Mesodermal cell (in vitro differentiated cells): ENCODE measurements at regions not wholly inside any gene's neighbourhood (a gene's known extent, or its start where the extent isn't known, plus 50 kb on each side); places are given as distances from the start of the nearest gene placed in this dataset.

ENCODE experiments used
- H3K27ac ChIP-seq: 2 replicates; pipeline ENCODE4 v1.7.0; 2013; ENCODE audit warnings: mild to moderate bottlenecking, low read depth, low read length, moderate library complexity; ENCODE audit not compliant: severe bottlenecking
- H3K36me3 ChIP-seq: 2 replicates; pipeline ENCODE4 v1.7.1; 2013; ENCODE audit warnings: mild to moderate bottlenecking, low read length, moderate library complexity; ENCODE audit not compliant: control insufficient read depth, insufficient read depth
- H3K4me1 ChIP-seq: one replicate; pipeline ENCODE4 v1.7.1; 2013; ENCODE audit warnings: mild to moderate bottlenecking, low read length; ENCODE audit not compliant: insufficient read depth, control insufficient read depth, poor library complexity, severe bottlenecking
- H3K4me3 ChIP-seq: 2 replicates; pipeline ENCODE4 v1.7.0; 2013; ENCODE audit warnings: low read length, control low read depth, mild to moderate bottlenecking; ENCODE audit not compliant: insufficient read depth, poor library complexity, severe bottlenecking; ENCODE audit errors: extremely low read depth
- H3K9me3 ChIP-seq: 2 replicates; pipeline ENCODE4 v1.7.1; 2013; ENCODE audit warnings: mild to moderate bottlenecking, low read length, moderate library complexity; ENCODE audit not compliant: control insufficient read depth
- WGBS, 2 experiments: methylation state at CpG; one replicate each; pipeline ENCODE4 v1.1.5; 2013; ENCODE audit warnings: missing lambda C conversion rate in 2 of 2; ENCODE audit not compliant: insufficient coverage in 2 of 2; 5-methylcytosine and 5-hydroxymethylcytosine counted together

GRCh38 chr5:18117968-18118367, 483.7 kb downstream of the TAF11L14 start:
- no peak overlapping the region for H3K27ac ChIP-seq
- no peak overlapping the region for H3K4me3 ChIP-seq

GRCh38 chr5:18119156-18119785, 485.0 kb downstream of the TAF11L14 start:
- no peak overlapping the region for H3K4me3 ChIP-seq

More at GRCh38 chr5:18117968-18118367, 483.7 kb downstream of the TAF11L14 start:
- no peaks in the 10 kb centered on the region for H3K9me3 ChIP-seq
- H3K4me1 ChIP-seq = peaks cover 3% of the 10 kb centered on the region
- H3K36me3 ChIP-seq = no peaks in the 10 kb centered on the region
- WGBS, 2 experiments = no CpG with 5 or more reads among the region's 2 CpGs

DNA sequence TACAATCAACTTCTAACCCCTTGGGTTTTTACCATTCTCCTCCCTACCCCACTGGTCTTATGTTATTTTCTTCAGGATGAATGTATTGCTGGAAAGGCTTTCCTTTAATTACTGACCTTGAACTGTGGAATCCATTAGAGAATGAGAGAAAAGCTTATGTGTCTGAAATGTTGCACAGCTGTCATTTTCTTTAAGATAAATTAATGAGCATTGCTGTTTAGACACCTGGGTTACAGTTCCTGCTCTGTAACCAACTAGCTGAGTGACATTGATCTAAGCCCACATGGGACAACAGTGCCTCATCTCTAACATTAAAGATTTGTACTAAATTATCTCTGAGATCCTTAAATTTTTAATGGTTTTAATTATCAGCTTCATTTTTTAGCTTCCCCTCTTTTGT, 507.0 kb downstream of the TAF11L14 start:
- Histone ChIP-seq H3K27ac (no peak overlapping the region), H3K4me3 (no peak overlapping the region), H3K4me1 (no peaks in the 10 kb centered on the region), H3K36me3 (no peaks in the 10 kb centered on the region), H3K9me3 (no peaks in the 10 kb centered on the region)

More at GRCh38 chr5:18119156-18119785, 485.0 kb downstream of the TAF11L14 start:
- Histone ChIP-seq H3K27ac (no peak overlapping the region), H3K4me1 (peaks cover 3% of the 10 kb centered on the region), H3K9me3 (no peaks in the 10 kb centered on the region), H3K36me3 (no peaks in the 10 kb centered on the region)
- WGBS, 2 experiments = 64 to 68% methylated on average over 4 to 9 of the region's 11 CpGs

- 100% methylated on average over 1 of the region's 1 CpG; no CpG with 5 or more reads in 1 of the 2 experiments for WGBS, 2 experiments
- no peak overlapping the region for H3K27ac ChIP-seq
- H3K4me3 ChIP-seq = no peak overlapping the region
These were observed 508.6 kb downstream of the TAF11L14 start for GRCh38 chr5:18142831-18143230.

GRCh38 chr5:18152671-18153070, 518.4 kb downstream of the TAF11L14 start:
- H3K4me1 ChIP-seq = no peaks in the 10 kb centered on the region
- no CpG with 5 or more reads among the region's 2 CpGs for WGBS, 2 experiments
- no peaks in the 10 kb centered on the region for H3K9me3 ChIP-seq
- no peaks in the 10 kb centered on the region for H3K36me3 ChIP-seq
- H3K4me3 ChIP-seq = no peak overlapping the region
- H3K27ac ChIP-seq = no peak overlapping the region

More at GRCh38 chr5:18142831-18143230, 508.6 kb downstream of the TAF11L14 start:
- Histone ChIP-seq H3K36me3 (no peaks in the 10 kb centered on the region), H3K4me1 (no peaks in the 10 kb centered on the region), H3K9me3 (no peaks in the 10 kb centered on the region)

DNA sequence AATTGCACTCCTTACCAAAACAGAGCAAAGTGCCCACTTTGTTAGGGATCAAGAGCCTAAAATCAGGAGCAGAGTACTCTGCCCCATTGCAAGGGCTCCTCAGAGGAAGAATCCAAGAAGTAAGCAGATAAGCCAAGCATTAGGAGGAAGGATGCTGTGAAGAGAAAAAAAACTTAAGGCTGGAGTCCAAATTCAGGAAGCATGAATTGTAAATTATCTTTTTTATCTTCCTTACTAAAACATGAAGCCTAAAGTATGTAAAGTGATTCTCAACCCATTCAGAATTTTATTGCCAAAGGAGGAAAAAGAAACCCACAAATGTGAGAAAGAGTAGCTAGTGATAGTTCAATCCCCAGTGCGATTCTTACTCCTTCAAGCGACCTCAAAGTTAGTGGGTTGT, 523.9 kb downstream of the TAF11L14 start:
- H3K9me3 ChIP-seq = no peaks in the 10 kb centered on the region
- H3K4me3 ChIP-seq = no peak overlapping the region
- no peak overlapping the region for H3K27ac ChIP-seq
- no peaks in the 10 kb centered on the region for H3K36me3 ChIP-seq
- 100% methylated on average over 2 of the region's 2 CpGs; no CpG with 5 or more reads in 1 of the 2 experiments for WGBS, 2 experiments
- no peaks in the 10 kb centered on the region for H3K4me1 ChIP-seq

GRCh38 chr5:18159331-18159730, 525.1 kb downstream of the TAF11L14 start:
- Histone ChIP-seq H3K4me3 (no peak overlapping the region), H3K27ac (no peak overlapping the region), H3K36me3 (no peaks in the 10 kb centered on the region), H3K9me3 (no peaks in the 10 kb centered on the region), H3K4me1 (no peaks in the 10 kb centered on the region)
- WGBS, 2 experiments = no CpG with 5 or more reads among the region's 1 CpG

DNA sequence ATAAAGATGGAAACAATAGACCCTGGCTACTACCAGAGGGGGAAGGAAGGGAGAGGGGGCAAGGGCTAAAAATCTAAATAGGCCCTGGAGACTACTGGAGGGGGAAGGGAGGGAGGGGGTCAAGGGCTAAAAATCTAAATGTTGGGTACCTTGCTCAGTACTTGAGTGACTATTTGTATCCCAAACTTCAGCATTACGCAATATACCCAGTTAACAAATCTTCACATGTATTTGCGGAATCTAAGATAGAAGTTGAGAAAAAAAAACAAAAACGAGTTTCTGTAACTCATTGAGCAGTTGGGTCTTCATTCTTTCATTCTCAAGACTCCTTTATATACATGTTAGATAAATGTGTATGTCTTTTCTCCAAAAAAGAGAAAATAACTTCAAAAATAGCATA, 537.4 kb downstream of the TAF11L14 start:
- Histone ChIP-seq H3K27ac (no peak overlapping the region), H3K4me3 (no peak overlapping the region), H3K9me3 (no peaks in the 10 kb centered on the region), H3K36me3 (no peaks in the 10 kb centered on the region), H3K4me1 (no peaks in the 10 kb centered on the region)
- no CpG with 5 or more reads among the region's 3 CpGs for WGBS, 2 experiments

DNA sequence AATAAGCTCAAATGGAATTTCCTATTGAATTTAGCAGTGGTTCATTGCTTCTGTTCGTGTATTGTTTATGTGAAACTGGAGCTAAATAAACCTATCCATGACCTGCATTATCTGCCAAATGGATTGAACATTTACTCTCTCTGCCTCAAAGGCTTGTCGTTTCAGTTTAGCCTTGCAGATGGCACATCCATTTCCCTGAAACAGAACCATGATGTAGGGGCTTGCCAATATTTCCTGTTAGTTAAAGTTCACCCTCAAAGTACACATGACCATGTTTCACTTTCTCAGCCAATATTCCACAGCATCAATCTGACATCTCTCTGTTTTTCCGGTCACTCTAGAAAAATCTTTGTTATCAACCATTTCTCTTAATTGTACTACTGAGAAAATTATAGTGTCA, 545.3 kb downstream of the TAF11L14 start:
- no peak overlapping the region for H3K27ac ChIP-seq
- WGBS, 2 experiments = 70 to 83% methylated on average over 1 of the region's 3 CpGs
- H3K4me3 ChIP-seq = no peak overlapping the region
- H3K36me3 ChIP-seq = no peaks in the 10 kb centered on the region
- H3K9me3 ChIP-seq = no peaks in the 10 kb centered on the region
- no peaks in the 10 kb centered on the region for H3K4me1 ChIP-seq

DNA sequence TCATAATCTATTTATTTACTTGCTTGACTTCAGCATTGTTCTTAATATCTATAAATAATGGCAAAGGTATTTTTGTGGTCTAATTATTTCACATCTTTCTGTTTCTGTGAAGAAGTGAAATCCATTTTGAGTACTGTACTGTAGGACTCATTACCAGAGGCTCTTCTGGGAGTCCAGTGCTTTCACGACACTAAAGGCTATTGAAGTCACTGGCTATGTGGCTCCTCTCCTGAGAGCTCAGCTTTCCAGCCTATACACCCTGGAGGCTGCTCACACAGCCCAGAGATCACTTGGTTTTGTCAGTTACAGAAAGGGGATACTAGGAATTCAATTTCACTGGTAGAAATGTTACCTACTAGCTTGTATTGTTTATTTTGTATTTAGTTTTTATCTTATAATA, 547.3 kb downstream of the TAF11L14 start:
- Histone ChIP-seq H3K36me3 (no peaks in the 10 kb centered on the region), H3K27ac (no peak overlapping the region), H3K4me1 (no peaks in the 10 kb centered on the region), H3K9me3 (no peaks in the 10 kb centered on the region), H3K4me3 (no peak overlapping the region)
- 63 to 86% methylated on average over 1 of the region's 1 CpG for WGBS, 2 experiments

GRCh38 chr5:18195910-18196309, 561.6 kb downstream of the TAF11L14 start:
- H3K4me3 ChIP-seq = no peak overlapping the region
- WGBS, 2 experiments = 75 to 83% methylated on average over 1 of the region's 2 CpGs
- H3K4me1 ChIP-seq = no peaks in the 10 kb centered on the region
- H3K27ac ChIP-seq = no peak overlapping the region
- H3K9me3 ChIP-seq = peaks cover 7% of the 10 kb centered on the region
- H3K36me3 ChIP-seq = no peaks in the 10 kb centered on the region
